Vagina (tissue), 2 donors: ENCODE measurements at regions not wholly inside any gene's neighbourhood (a gene's known extent, or its start where the extent isn't known, plus 50 kb on each side); places are given as distances from the start of the nearest gene placed in this dataset.

ENCODE experiments used
- POLR2A ChIP-seq, 2 donors: fragments of 450-650 bp; IDR thresholded peaks; one replicate each; pipeline ENCODE4 v1.6.1; 2017; ENCODE audit warnings: antibody characterized with exemption in 2 of 2, mild to moderate bottlenecking in 2 of 2, moderate library complexity in 2 of 2
- POLR2AphosphoS5 ChIP-seq, 2 donors: sonication (generic); formaldehyde crosslinking; IDR thresholded peaks; one replicate each; pipeline ENCODE4 v1.9.0; 2017; ENCODE audit warnings: antibody characterized with exemption in 2 of 2, mild to moderate bottlenecking in 2 of 2, low read depth in 1 of 2; ENCODE audit not compliant: insufficient read depth in 1 of 2
- TF ChIP-seq, protein P1 (sequence below), 3 experiments: fragments of 450-650 bp in 2 of 3; fragments of 200-600 bp in 1 of 3; sonication (generic) in 1 of 3; IDR thresholded peaks; one replicate each; pipeline ENCODE4 v1.5.1; 2017 to 2019; ENCODE audit warnings: antibody characterized with exemption in 3 of 3, mild to moderate bottlenecking in 2 of 3, moderate library complexity in 2 of 3

DNA sequence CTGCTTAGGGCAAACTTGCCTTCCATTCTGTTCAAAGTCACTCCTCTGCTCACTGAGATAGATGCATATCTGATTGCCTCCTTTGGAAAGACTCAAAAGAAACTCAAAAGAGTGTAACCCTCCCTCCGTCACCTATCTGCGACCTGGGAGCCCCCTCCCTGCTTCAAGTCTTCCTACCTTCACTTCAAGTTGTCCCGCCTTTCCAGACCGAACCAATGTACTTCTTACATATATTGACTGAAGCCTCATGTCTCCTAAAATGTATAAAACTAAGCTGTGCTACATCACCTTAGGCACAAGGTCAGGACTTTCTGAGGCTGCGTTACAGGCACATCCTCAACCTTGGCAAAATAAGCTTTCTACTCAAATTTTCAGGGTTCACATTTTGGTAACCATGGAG is 77.4 kb upstream of the C1GALT1 start:
- TF ChIP-seq, protein P1, sequence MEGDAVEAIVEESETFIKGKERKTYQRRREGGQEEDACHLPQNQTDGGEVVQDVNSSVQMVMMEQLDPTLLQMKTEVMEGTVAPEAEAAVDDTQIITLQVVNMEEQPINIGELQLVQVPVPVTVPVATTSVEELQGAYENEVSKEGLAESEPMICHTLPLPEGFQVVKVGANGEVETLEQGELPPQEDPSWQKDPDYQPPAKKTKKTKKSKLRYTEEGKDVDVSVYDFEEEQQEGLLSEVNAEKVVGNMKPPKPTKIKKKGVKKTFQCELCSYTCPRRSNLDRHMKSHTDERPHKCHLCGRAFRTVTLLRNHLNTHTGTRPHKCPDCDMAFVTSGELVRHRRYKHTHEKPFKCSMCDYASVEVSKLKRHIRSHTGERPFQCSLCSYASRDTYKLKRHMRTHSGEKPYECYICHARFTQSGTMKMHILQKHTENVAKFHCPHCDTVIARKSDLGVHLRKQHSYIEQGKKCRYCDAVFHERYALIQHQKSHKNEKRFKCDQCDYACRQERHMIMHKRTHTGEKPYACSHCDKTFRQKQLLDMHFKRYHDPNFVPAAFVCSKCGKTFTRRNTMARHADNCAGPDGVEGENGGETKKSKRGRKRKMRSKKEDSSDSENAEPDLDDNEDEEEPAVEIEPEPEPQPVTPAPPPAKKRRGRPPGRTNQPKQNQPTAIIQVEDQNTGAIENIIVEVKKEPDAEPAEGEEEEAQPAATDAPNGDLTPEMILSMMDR (IDR thresholded peaks at IDR 0.05), result no peak
- TF ChIP-seq POLR2A (IDR thresholded peaks at IDR 0.05) (no peak), POLR2AphosphoS5 (IDR thresholded peaks at IDR 0.05; ENCODE audit: insufficient read depth in 1 of 2, low read depth in 1 of 2) (no peak)
